ENCODE measurements at regions not wholly inside any gene's neighbourhood (a gene's known extent, or its start where the extent isn't known, plus 50 kb on each side); places are given as distances from the start of the nearest gene placed in this dataset.
A peak's percentile ranks its signal among the peaks of the same experiment; 100 is the strongest.
"Not testable (repeated sequence)": the region's sequence is repeated elsewhere in the genome, so short reads cannot be mapped to it uniquely, and the experiment has no call there.

GRCh38 chr14:31911160-31911559 lies 165.9 kb upstream of the ARHGAP5 start:
- no peak for DNase-seq (ENCODE audit: low spot score)

GRCh38 chr14:31913370-31913769 lies 163.7 kb upstream of the ARHGAP5 start:
- no peak for DNase-seq (ENCODE audit: low spot score)

GRCh38 chr14:31918289-31918688 lies 158.8 kb upstream of the ARHGAP5 start:
- not testable (repeated sequence) for DNase-seq (ENCODE audit: low spot score)

- no peak for DNase-seq (ENCODE audit: low spot score)
Observed at GRCh38 chr14:31920001-31920400, 157.1 kb upstream of the ARHGAP5 start.

- no peak for DNase-seq (ENCODE audit: low spot score)
Observed at GRCh38 chr14:31920989-31921650, 156.0 kb upstream of the ARHGAP5 start.

GRCh38 chr14:31921721-31922120 lies 155.4 kb upstream of the ARHGAP5 start:
- no peak for DNase-seq (ENCODE audit: low spot score)

GRCh38 chr14:31926123-31926522 lies 151.0 kb upstream of the ARHGAP5 start:
- peak; percentile 51 for DNase-seq (ENCODE audit: low spot score)

GRCh38 chr14:31926652-31927347 lies 150.3 kb upstream of the ARHGAP5 start:
- DNase-seq (ENCODE audit: low spot score) = no peak

- no peak for DNase-seq (ENCODE audit: low spot score)
Observed at GRCh38 chr14:31927348-31927832, 149.7 kb upstream of the ARHGAP5 start.

- DNase-seq (ENCODE audit: low spot score) = no peak
Observed at GRCh38 chr14:31930070-31930469, 147.0 kb upstream of the ARHGAP5 start.

- no peak for DNase-seq (ENCODE audit: low spot score)
Observed at GRCh38 chr14:31930493-31931240, 146.4 kb upstream of the ARHGAP5 start.

- DNase-seq (ENCODE audit: low spot score) = no peak
Observed at GRCh38 chr14:31932675-31933074, 144.4 kb upstream of the ARHGAP5 start.

GRCh38 chr14:31933716-31934115 lies 143.4 kb upstream of the ARHGAP5 start:
- no peak for DNase-seq (ENCODE audit: low spot score)

- DNase-seq (ENCODE audit: low spot score) = peak; percentile 12
Observed at GRCh38 chr14:31934767-31935266, 142.3 kb upstream of the ARHGAP5 start.

- no peak for DNase-seq (ENCODE audit: low spot score)
Observed at GRCh38 chr14:31935391-31935790, 141.7 kb upstream of the ARHGAP5 start.

- no peak for DNase-seq (ENCODE audit: low spot score)
Observed at GRCh38 chr14:31936115-31936514, 141.0 kb upstream of the ARHGAP5 start.

GRCh38 chr14:31937730-31938346 lies 139.3 kb upstream of the ARHGAP5 start:
- DNase-seq (ENCODE audit: low spot score) = peak; percentile 60

- DNase-seq (ENCODE audit: low spot score) = no peak
Observed at GRCh38 chr14:31939934-31940333, 137.2 kb upstream of the ARHGAP5 start.

- DNase-seq (ENCODE audit: low spot score) = no peak
Observed at GRCh38 chr14:31941487-31941886, 135.6 kb upstream of the ARHGAP5 start.

GRCh38 chr14:31942166-31942841 lies 134.8 kb upstream of the ARHGAP5 start:
- DNase-seq (ENCODE audit: low spot score) = no peak

- no peak for DNase-seq (ENCODE audit: low spot score)
Observed at GRCh38 chr14:31943217-31943799, 133.8 kb upstream of the ARHGAP5 start.
